B cell (primary cell): ENCODE measurements at regions not wholly inside any gene's neighbourhood (a gene's known extent, or its start where the extent isn't known, plus 50 kb on each side); places are given as distances from the start of the nearest gene placed in this dataset.

Experiments
- ATAC-seq: fragments of 200-7000 bp; cut with Tn5 transposase; one replicate; pipeline ENCODE4 v1.10.0; 2021; ENCODE audit warnings: low read depth, mild to moderate bottlenecking, moderate number of reproducible peaks, moderate library complexity
- CTCF ChIA-PET: fragments of 350-600 bp; sonication (Branson Sonifier 250); formaldehyde crosslinking; loops from one replicate; lab custom pipeline; 2021; ENCODE audit warnings: antibody characterized with exemption, inconsistent platforms; lab: Charles Lee
- POLR2A ChIA-PET: fragments of 350-600 bp; sonication (Branson Sonifier 250); formaldehyde crosslinking; loops from one replicate; lab custom pipeline; 2021; ENCODE audit warnings: antibody characterized with exemption; lab: Charles Lee
- DNase-seq: peaks from one replicate; pipeline ENCODE4 v3.0.0; 2013
- H2AFZ ChIP-seq: 2 replicates; pipeline ENCODE4 v1.6.1; 2012; ENCODE audit warnings: mild to moderate bottlenecking, low read depth, low read length; ENCODE audit not compliant: insufficient read depth, poor library complexity, severe bottlenecking
- H3K27ac ChIP-seq, 2 donors: 1 replicate in 1 of 2; 2 replicates in 1 of 2; pipeline ENCODE4 v1.5.1; 2012 to 2013; ENCODE audit warnings: low read length in 2 of 2, mild to moderate bottlenecking in 2 of 2, moderate library complexity in 1 of 2
- H3K27me3 ChIP-seq, 4 experiments: fragments of 200-600 bp in 1 of 4; sonication (generic) in 1 of 4; replicated peaks in 1 of 4; 1 replicate in 2 of 4; 2 replicates in 2 of 4; pipeline versions ENCODE4 v1.6.1 to v1.7.0; 2013 to 2016; ENCODE audit warnings: low read length in 3 of 4, mild to moderate bottlenecking in 2 of 4, mixed read lengths in 1 of 4, moderate library complexity in 1 of 4; ENCODE audit not compliant: insufficient read depth in 4 of 4, control insufficient read depth in 3 of 4; ENCODE audit errors: control extremely low read depth in 1 of 4
- H3K36me3 ChIP-seq, 2 experiments: replicated peaks in 1 of 2; 1 replicate in 1 of 2; 2 replicates in 1 of 2; pipeline versions ENCODE4 v1.6.1 to v1.7.1; 2013; ENCODE audit warnings: low read length in 1 of 2; ENCODE audit not compliant: insufficient read depth in 2 of 2, control insufficient read depth in 1 of 2; ENCODE audit errors: control extremely low read depth in 1 of 2, extremely low read depth in 1 of 2
- H3K4me1 ChIP-seq, 2 donors: fragments of 200-600 bp in 1 of 2; sonication (generic) in 1 of 2; 1 replicate in 1 of 2; 2 replicates in 1 of 2; pipeline versions ENCODE4 v1.5.1 to v1.6.1; 2013 to 2017; ENCODE audit warnings: low read length in 2 of 2; ENCODE audit not compliant: control insufficient read depth in 2 of 2, insufficient read depth in 2 of 2
- H3K4me2 ChIP-seq: replicated peaks from 2 replicates; pipeline ENCODE3; 2012; ENCODE audit warnings: mild to moderate bottlenecking, low read depth, low read length; ENCODE audit not compliant: poor library complexity, severe bottlenecking
- H3K4me3 ChIP-seq, 5 experiments: fragments of 200-600 bp in 1 of 5; sonication (generic) in 1 of 5; 1 replicate in 3 of 5; 2 replicates in 2 of 5; pipeline versions ENCODE4 v1.5.1 to v1.7.0; 2011 to 2016; ENCODE audit warnings: low read length in 4 of 5, mild to moderate bottlenecking in 4 of 5, low read depth in 2 of 5, control low read depth in 1 of 5, moderate library complexity in 1 of 5; ENCODE audit not compliant: insufficient read depth in 1 of 5; ENCODE audit errors: control extremely low read depth in 1 of 5, extremely low read depth in 1 of 5
- H3K79me2 ChIP-seq: fragments of 200-600 bp; sonication (generic); one replicate; pipeline ENCODE4 v1.6.0; 2016; ENCODE audit warnings: low read length; ENCODE audit not compliant: control insufficient read depth, insufficient read depth
- H3K9ac ChIP-seq: fragments of 200-600 bp; sonication (generic); 2 replicates; pipeline ENCODE4 v1.6.1; 2017; ENCODE audit warnings: mild to moderate bottlenecking, low read length, moderate library complexity
- H3K9me3 ChIP-seq, 3 donors: one replicate each; pipeline versions ENCODE4 v1.6.1 to v1.7.1; 2013; ENCODE audit warnings: low read length in 2 of 3; ENCODE audit not compliant: control insufficient read depth in 2 of 3, insufficient read depth in 1 of 3; ENCODE audit errors: control extremely low read depth in 1 of 3
- H4K20me1 ChIP-seq: 2 replicates; pipeline ENCODE4 v1.6.0; 2012; ENCODE audit warnings: mild to moderate bottlenecking, low read length; ENCODE audit not compliant: insufficient read depth, control insufficient read depth, poor library complexity, severe bottlenecking
- H3K27ac Mint-ChIP-seq: one replicate; pipeline ENCODE4 v1.8.0; 2021; ENCODE audit warnings: mixed read lengths
- H3K27me3 Mint-ChIP-seq: one replicate; pipeline ENCODE4 v1.8.0; 2021; ENCODE audit warnings: mixed read lengths
- H3K4me1 Mint-ChIP-seq: one replicate; pipeline ENCODE4 v1.8.0; 2021; ENCODE audit warnings: mixed read lengths
- H3K4me3 Mint-ChIP-seq: one replicate; pipeline ENCODE4 v1.8.0; 2021; ENCODE audit warnings: mixed read lengths
- H3K9me3 Mint-ChIP-seq: one replicate; pipeline ENCODE4 v1.8.0; 2022; ENCODE audit warnings: mixed read lengths; ENCODE audit not compliant: insufficient read depth
- EZH2 ChIP-seq: IDR thresholded peaks from 2 replicates; pipeline ENCODE4 v1.6.1; 2012; ENCODE audit warnings: borderline replicate concordance, low read depth, mild to moderate bottlenecking, moderate library complexity, low read length; ENCODE audit not compliant: insufficient read depth, poor library complexity, severe bottlenecking
- WGBS: methylation state at CpG from one replicate; pipeline ENCODE4 v1.1.5; 2013; ENCODE audit warnings: missing lambda C conversion rate; ENCODE audit not compliant: insufficient coverage; 5-methylcytosine and 5-hydroxymethylcytosine counted together
- intact Hi-C: fragments of 100-400 bp; cut with micrococcal nuclease; formaldehyde crosslinking; loops from one replicate; pipeline ENCODE4 v1.10.0; 2022
- TF ChIP-seq, protein P1 (sequence below): fragments of 200-600 bp; IDR thresholded peaks from one replicate; pipeline ENCODE4 v1.8.0; 2022; ENCODE audit warnings: antibody characterized with exemption, mild to moderate bottlenecking

DNA sequence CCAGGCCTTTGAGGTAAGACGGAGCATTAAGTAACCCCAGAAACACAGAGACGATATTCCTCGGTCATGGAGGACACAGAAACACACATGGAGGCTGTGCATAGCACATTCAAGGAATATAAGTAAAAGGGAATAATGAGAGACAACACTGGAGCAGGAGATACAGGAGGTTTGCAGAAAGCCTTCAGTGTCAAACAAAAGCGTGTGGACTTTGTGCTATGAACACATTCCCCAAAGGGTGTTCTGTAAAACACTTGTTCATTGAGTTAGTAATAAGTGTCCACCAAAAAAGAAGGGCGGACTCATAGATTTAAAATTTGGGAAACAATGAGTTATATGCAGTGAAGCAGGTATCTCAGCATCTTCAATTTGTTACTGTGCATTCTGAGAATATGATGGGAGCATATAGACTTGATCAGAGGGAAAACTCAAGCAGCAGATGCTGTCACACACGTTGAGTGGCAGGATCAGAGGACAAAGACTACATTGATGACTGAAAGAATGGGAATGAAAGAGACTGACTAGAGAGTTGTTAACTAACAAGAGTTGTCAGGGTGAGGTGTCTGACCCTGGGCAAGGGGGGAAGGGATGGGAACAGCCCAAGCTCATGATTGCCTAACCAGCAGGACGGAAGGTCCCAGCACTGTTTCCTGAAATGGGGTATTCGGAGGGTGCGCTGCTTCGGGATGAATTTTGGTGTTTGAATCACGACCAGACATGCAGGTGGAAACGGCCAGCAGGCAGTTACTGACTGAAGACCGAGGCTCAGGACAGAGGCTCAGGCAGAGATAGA lies 85.2 kb upstream of the VIPR2 start:
- Mint-ChIP-seq H3K4me3 (no peak overlapping the region), H3K9me3 (no peaks in the 10 kb centered on the region), H3K27me3 (no peaks in the 10 kb centered on the region), H3K27ac (no peak overlapping the region), H3K4me1 (no peaks in the 10 kb centered on the region)
- no peaks in the 10 kb centered on the region for H3K79me2 ChIP-seq
- ChIA-PET CTCF (no interaction called here), POLR2A (no interaction called here)
- H3K27me3 ChIP-seq = no peaks in the 10 kb centered on the region
- H3K36me3 ChIP-seq = no peaks in the 10 kb centered on the region
- ATAC-seq = no peak
- DNase-seq = no peak
- H3K4me3 ChIP-seq = no peak overlapping the region
- H3K27ac ChIP-seq = no peak overlapping the region
- H3K4me2 ChIP-seq = no peak overlapping the region
- H3K9me3 ChIP-seq = peaks cover 0 to 10% (median 0%) of the 10 kb centered on the region in 3 donors
- no peaks in the 10 kb centered on the region for H3K4me1 ChIP-seq
- H4K20me1 ChIP-seq = no peaks in the 10 kb centered on the region
- H2AFZ ChIP-seq = no peak overlapping the region
- 88% methylated on average over 11 of the region's 13 CpGs for WGBS
- no peak overlapping the region for H3K9ac ChIP-seq
- TF ChIP-seq, protein P1, sequence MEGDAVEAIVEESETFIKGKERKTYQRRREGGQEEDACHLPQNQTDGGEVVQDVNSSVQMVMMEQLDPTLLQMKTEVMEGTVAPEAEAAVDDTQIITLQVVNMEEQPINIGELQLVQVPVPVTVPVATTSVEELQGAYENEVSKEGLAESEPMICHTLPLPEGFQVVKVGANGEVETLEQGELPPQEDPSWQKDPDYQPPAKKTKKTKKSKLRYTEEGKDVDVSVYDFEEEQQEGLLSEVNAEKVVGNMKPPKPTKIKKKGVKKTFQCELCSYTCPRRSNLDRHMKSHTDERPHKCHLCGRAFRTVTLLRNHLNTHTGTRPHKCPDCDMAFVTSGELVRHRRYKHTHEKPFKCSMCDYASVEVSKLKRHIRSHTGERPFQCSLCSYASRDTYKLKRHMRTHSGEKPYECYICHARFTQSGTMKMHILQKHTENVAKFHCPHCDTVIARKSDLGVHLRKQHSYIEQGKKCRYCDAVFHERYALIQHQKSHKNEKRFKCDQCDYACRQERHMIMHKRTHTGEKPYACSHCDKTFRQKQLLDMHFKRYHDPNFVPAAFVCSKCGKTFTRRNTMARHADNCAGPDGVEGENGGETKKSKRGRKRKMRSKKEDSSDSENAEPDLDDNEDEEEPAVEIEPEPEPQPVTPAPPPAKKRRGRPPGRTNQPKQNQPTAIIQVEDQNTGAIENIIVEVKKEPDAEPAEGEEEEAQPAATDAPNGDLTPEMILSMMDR = no peak
- TF ChIP-seq EZH2 = no peak
- intact Hi-C loops = no loop called here

DNA sequence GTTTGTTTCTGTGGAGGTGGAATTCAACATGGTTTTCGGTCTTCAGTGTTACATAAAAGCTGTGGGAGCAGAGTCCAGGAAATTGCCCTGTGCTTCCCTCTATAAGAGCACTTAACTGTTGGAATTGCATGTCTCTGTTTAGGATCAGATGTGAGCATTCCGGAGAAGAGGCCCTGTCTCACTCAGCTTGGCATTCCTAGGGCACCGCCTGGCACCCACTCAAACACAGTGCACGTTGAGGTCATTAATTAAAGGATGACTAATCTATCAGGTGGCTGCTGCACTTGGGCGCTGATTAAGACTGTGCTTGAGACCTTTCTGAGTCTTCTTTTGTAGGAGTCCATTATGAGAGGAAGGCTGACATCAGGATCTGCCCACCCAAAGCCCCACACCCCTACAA lies 82.8 kb upstream of the VIPR2 start:
- H2AFZ ChIP-seq = no peak overlapping the region
- no peaks in the 10 kb centered on the region for H3K4me1 ChIP-seq
- 60% methylated on average over 1 of the region's 5 CpGs for WGBS
- ChIA-PET POLR2A (no interaction called here), CTCF (no interaction called here)
- ATAC-seq (no peak), DNase-seq (no peak)
- H3K4me3 Mint-ChIP-seq = no peak overlapping the region
- no peak overlapping the region for H3K4me3 ChIP-seq
- H3K9me3 ChIP-seq = peaks cover 0 to 12% (median 0%) of the 10 kb centered on the region in 3 donors
- TF ChIP-seq, protein P1 = no peak
- TF ChIP-seq EZH2 = no peak
- H3K4me1 Mint-ChIP-seq = no peaks in the 10 kb centered on the region
- H3K36me3 ChIP-seq = no peaks in the 10 kb centered on the region
- H3K27ac Mint-ChIP-seq = no peak overlapping the region
- no peaks in the 10 kb centered on the region for H3K27me3 Mint-ChIP-seq
- H3K9ac ChIP-seq = no peak overlapping the region
- H3K4me2 ChIP-seq = no peak overlapping the region
- no peaks in the 10 kb centered on the region for H3K9me3 Mint-ChIP-seq
- no peaks in the 10 kb centered on the region for H3K79me2 ChIP-seq
- no peaks in the 10 kb centered on the region for H3K27me3 ChIP-seq
- H3K27ac ChIP-seq = no peak overlapping the region
- intact Hi-C loops = no loop called here
- H4K20me1 ChIP-seq = no peaks in the 10 kb centered on the region
